ENCODE measurements at regions not wholly inside any gene's neighbourhood (a gene's known extent, or its start where the extent isn't known, plus 50 kb on each side); places are given as distances from the start of the nearest gene placed in this dataset.
"Not testable (repeated sequence)": the region's sequence is repeated elsewhere in the genome, so short reads cannot be mapped to it uniquely, and the experiment has no call there.

GRCh38 chr2:113361051-113361450 is 76.4 kb upstream of the ZNG1B start:
- no peak overlapping the region for H3K4me3 ChIP-seq (replicated peaks in 1 of 2; ENCODE audit: low read depth in 2 of 2, low read length in 2 of 2)
- no peak for TF ChIP-seq CTCF (IDR thresholded peaks at IDR 0.05; ENCODE audit: low read depth, low read length)
- DNase-seq (ENCODE audit: low read depth in 2 of 2), result no peak

GRCh38 chr2:113357071-113357470 is 78.3 kb upstream of the PAX8 start:
- no peak for DNase-seq (ENCODE audit: low read depth in 2 of 2)
- H3K4me3 ChIP-seq (replicated peaks in 1 of 2; ENCODE audit: low read depth in 2 of 2, low read length in 2 of 2), result no peak overlapping the region
- no peak for TF ChIP-seq CTCF (IDR thresholded peaks at IDR 0.05; ENCODE audit: low read depth, low read length)

- not testable (repeated sequence) for H3K4me3 ChIP-seq (replicated peaks in 1 of 2; ENCODE audit: low read depth in 2 of 2, low read length in 2 of 2)
These were observed 77.6 kb upstream of the PAX8 start for GRCh38 chr2:113356284-113356683.

GRCh38 chr2:113355339-113356015 is 76.8 kb upstream of the PAX8 start:
- not testable (repeated sequence) for DNase-seq (ENCODE audit: low read depth in 2 of 2); H3K4me3 ChIP-seq (replicated peaks in 1 of 2; ENCODE audit: low read depth in 2 of 2, low read length in 2 of 2)

More at GRCh38 chr2:113356284-113356683, 77.6 kb upstream of the PAX8 start:
- not testable (repeated sequence) for DNase-seq (ENCODE audit: low read depth in 2 of 2)

GRCh38 chr2:113351375-113352355 is 72.9 kb upstream of the PAX8 start:
- no peak for TF ChIP-seq CTCF (IDR thresholded peaks at IDR 0.05; ENCODE audit: low read depth, low read length)
- no peak for DNase-seq (ENCODE audit: low read depth in 2 of 2)
- no peak overlapping the region for H3K4me3 ChIP-seq (replicated peaks in 1 of 2; ENCODE audit: low read depth in 2 of 2, low read length in 2 of 2)

- not testable (repeated sequence) for DNase-seq (ENCODE audit: low read depth in 2 of 2); H3K4me3 ChIP-seq (replicated peaks in 1 of 2; ENCODE audit: low read depth in 2 of 2, low read length in 2 of 2)
These were observed 65.1 kb upstream of the PAX8 start for GRCh38 chr2:113343800-113344199.

GRCh38 chr2:113342650-113343049 is 63.9 kb upstream of the PAX8 start:
- DNase-seq (ENCODE audit: low read depth in 2 of 2), result no peak
- H3K4me3 ChIP-seq (replicated peaks in 1 of 2; ENCODE audit: low read depth in 2 of 2, low read length in 2 of 2), result no peak overlapping the region
- no peak for TF ChIP-seq CTCF (IDR thresholded peaks at IDR 0.05; ENCODE audit: low read depth, low read length)

- H3K4me3 ChIP-seq (replicated peaks in 1 of 2; ENCODE audit: low read depth in 2 of 2, low read length in 2 of 2); DNase-seq (ENCODE audit: low read depth in 2 of 2): not testable (repeated sequence)
These were observed 63.1 kb upstream of the PAX8 start for GRCh38 chr2:113341870-113342253.

All from cardiac fibroblast (primary cell).